Liver (tissue), 3 donors: ENCODE measurements at regions not wholly inside any gene's neighbourhood (a gene's known extent, or its start where the extent isn't known, plus 50 kb on each side); places are given as distances from the start of the nearest gene placed in this dataset.

ENCODE experiments used
- ATF3 ChIP-seq: IDR thresholded peaks from 2 replicates; pipeline ENCODE4 v1.6.1; 2016; ENCODE audit warnings: antibody characterized with exemption
- CTCF ChIP-seq: fragments of 150-350 bp; IDR thresholded peaks from 2 replicates; pipeline ENCODE4 v1.5.1; 2017; ENCODE audit warnings: improper control_type of control experiment, low read depth, low read length; ENCODE audit not compliant: missing input control
- EGR1 ChIP-seq, 2 donors: IDR thresholded peaks; 2 replicates each; pipeline ENCODE4 v1.6.1; 2016 to 2018; ENCODE audit warnings: antibody characterized with exemption in 2 of 2, low read depth in 2 of 2
- FOXA1 ChIP-seq: IDR thresholded peaks from 2 replicates; pipeline ENCODE4 v1.6.1; 2016; ENCODE audit warnings: antibody characterized with exemption
- GABPA ChIP-seq, 2 donors: IDR thresholded peaks in 1 of 2; conservative IDR thresholded peaks in 1 of 2; 2 replicates each; pipeline ENCODE4 v1.6.1; 2016; ENCODE audit warnings: antibody characterized with exemption in 2 of 2, mild to moderate bottlenecking in 1 of 2, moderate library complexity in 1 of 2
- HNF4A ChIP-seq, 2 donors: conservative IDR thresholded peaks; 2 replicates each; pipeline ENCODE4 v1.6.1; 2016; ENCODE audit warnings: antibody characterized with exemption in 2 of 2, mild to moderate bottlenecking in 2 of 2
- JUND ChIP-seq, 2 donors: IDR thresholded peaks; 2 replicates each; pipeline ENCODE4 v1.6.1; 2016; ENCODE audit warnings: antibody characterized with exemption in 2 of 2
- MAX ChIP-seq: IDR thresholded peaks from 2 replicates; pipeline ENCODE4 v1.6.1; 2016; ENCODE audit warnings: antibody characterized with exemption
- RAD21 ChIP-seq, 2 donors: IDR thresholded peaks; 2 replicates each; pipeline ENCODE4 v1.6.1; 2016; ENCODE audit warnings: antibody characterized with exemption in 2 of 2, mild to moderate bottlenecking in 2 of 2
- REST ChIP-seq: IDR thresholded peaks from 2 replicates; pipeline ENCODE4 v1.6.1; 2016; ENCODE audit warnings: antibody characterized with exemption, mild to moderate bottlenecking
- RXRA ChIP-seq, 2 donors: IDR thresholded peaks; 2 replicates each; pipeline ENCODE4 v1.6.1; 2017 to 2018; ENCODE audit warnings: antibody characterized with exemption in 2 of 2, mild to moderate bottlenecking in 1 of 2
- TAF1 ChIP-seq: conservative IDR thresholded peaks from 2 replicates; pipeline ENCODE4 v1.6.1; 2016; ENCODE audit warnings: antibody characterized with exemption, mild to moderate bottlenecking
- YY1 ChIP-seq: IDR thresholded peaks from 2 replicates; pipeline ENCODE4 v1.6.1; 2016; ENCODE audit warnings: antibody characterized with exemption, mild to moderate bottlenecking
- ZBTB33 ChIP-seq: IDR thresholded peaks from 2 replicates; pipeline ENCODE4 v1.6.1; 2016; ENCODE audit warnings: antibody characterized with exemption
- donor health status: healthy.
- donor health status: healthy.

- TF ChIP-seq CTCF (no peak), TAF1 (no peak), RXRA (IDR thresholded peaks at IDR 0.05) (no peak), YY1 (no peak), ZBTB33 (no peak), ATF3 (no peak), GABPA (IDR thresholded peaks at IDR 0.05 in 1 of 2, conservative IDR thresholded peaks at IDR 0.05 in 1 of 2) (no peak), EGR1 (IDR thresholded peaks at IDR 0.05; ENCODE audit: low read depth in 2 of 2) (no peak), FOXA1 (no peak), JUND (IDR thresholded peaks at IDR 0.05) (no peak), HNF4A (conservative IDR thresholded peaks at IDR 0.05) (no peak), RAD21 (IDR thresholded peaks at IDR 0.05) (no peak), MAX (no peak), REST (no peak)
Measured at GRCh38 chr10:112078003-112078402, 105.6 kb downstream of the GPAM start.
